ENCODE measurements at regions not wholly inside any gene's neighbourhood (a gene's known extent, or its start where the extent isn't known, plus 50 kb on each side); places are given as distances from the start of the nearest gene placed in this dataset.
A peak's percentile ranks its signal among the peaks of the same experiment; 100 is the strongest.
"Not testable (repeated sequence)": the region's sequence is repeated elsewhere in the genome, so short reads cannot be mapped to it uniquely, and the experiment has no call there.

DNA sequence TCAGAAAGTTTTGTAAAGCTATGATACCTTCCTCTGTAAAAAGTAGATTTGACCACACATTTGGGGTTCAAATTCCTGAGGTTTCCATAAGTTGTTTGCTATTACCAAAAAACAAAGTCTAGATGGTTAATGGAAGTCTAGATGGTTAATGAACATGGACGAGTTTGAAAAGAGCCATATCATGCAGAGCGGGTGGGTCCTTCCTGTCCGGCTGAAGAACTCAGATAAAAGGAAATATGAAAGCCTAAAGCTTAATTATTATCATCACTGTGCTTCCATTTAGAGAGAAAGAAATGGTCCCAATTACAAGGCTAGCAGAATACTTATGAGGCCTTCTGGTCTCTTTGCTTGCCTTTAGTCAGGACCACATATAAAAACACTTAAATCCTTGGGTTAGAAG, 132.1 kb upstream of the SATB1 start:
- peak in 1 of 2 experiments; percentile 5 for DNase-seq
- TF ChIP-seq POLR2A (IDR thresholded peaks at IDR 0.05; ENCODE audit: low read length) (no peak), GATA1 (IDR thresholded peaks at IDR 0.05; ENCODE audit: low read depth, low read length) (no peak)

DNA sequence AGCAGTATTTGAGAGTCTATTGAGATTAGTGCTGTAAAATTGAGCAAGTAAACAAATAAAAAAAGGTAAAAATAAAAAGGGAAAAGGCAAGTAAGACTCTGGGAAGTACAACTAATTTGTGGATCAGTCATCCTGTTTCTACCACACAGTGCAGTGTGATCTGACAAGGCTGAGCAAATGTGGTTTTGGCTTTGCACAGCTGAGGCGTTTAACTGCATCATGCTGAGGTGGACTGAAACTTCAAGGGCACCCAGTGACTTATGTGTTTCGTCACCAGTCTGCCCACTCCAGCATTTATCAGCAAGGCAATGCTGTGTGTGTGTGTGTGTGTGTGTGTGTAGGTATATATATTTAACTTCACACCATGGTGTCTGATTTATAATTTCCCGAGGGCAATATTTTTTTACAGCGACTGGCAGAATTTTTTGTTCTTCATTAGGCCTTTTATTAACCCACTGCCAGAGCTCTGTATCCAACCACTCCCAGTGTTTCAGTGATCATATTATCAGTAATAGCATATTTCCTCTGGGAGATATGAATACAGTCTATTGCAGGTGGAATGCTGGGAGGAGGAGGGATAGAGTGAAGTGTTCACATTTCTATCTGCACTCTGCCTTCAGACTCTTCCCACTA, 131.5 kb upstream of the SATB1 start:
- DNase-seq = peak; percentile 2 to 11
- no peak for TF ChIP-seq GATA1 (IDR thresholded peaks at IDR 0.05; ENCODE audit: low read depth, low read length)
- TF ChIP-seq POLR2A (IDR thresholded peaks at IDR 0.05; ENCODE audit: low read length) = no peak

DNA sequence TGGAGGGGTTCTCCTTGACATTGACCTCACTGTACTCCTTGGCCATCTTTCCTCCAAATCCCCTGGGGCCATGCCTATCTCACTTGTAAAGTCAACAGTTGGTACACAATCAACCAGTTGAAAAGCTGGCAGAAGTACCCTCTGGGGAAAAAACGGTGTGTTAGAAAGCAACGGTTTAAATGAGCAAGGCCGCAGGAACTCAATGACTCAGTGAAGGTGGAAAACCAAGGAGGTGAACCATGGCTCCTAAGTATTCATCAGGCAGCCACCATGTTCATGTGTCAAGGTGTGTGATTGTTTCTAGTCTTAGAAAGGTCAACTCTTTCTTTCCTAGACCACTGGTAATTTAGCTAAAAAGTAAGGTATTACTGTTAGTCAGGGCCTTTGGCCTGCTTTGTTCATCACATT, 130.9 kb upstream of the SATB1 start:
- TF ChIP-seq POLR2A (IDR thresholded peaks at IDR 0.05; ENCODE audit: low read length) = no peak
- TF ChIP-seq GATA1 (IDR thresholded peaks at IDR 0.05; ENCODE audit: low read depth, low read length) = no peak
- no peak for DNase-seq

DNA sequence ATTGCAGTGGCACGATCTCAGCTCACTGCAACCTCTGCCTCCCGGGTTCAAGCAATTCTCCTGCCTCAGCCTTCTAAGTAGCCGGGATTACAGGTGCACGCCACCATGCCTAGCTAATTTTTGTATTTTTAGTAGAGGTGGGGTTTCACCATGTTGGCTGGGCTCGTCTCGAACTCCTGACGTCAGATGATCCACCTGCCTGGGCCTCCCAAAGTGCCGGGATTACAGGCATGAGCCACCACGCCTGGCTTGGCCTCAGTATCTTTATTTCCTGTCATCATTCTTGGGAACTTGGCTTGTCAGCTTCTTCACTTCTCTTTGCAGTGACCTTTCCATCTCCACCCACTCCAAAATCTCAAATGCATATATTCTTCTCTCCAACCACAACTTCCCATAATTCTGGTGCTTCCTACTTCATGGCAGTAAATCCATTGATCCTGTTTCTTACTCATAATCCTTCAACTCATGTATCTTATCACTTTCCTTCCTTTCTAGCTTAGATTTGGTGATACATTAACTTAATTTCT, 127.5 kb upstream of the SATB1 start:
- not testable (repeated sequence) for DNase-seq

DNA sequence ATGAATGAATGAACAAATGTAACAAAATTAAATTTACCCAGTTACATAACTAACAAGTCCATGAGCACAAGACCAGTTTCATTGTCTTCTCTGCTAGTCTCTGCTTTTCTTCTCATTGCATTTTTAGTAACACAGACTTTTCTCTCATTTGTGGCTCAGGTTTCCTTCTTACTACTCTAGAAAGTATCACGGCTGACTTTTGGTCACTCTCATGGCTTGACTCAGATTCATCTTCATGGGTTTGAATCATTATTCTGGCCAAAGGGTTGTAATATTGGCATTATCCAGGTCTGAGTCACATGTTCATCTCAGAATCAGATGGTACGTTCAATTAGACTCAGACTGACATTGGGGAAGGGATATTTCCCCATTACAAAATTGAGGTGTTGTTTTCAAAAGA, 121.5 kb upstream of the SATB1 start:
- TF ChIP-seq POLR2A (IDR thresholded peaks at IDR 0.05; ENCODE audit: low read length) (no peak), GATA1 (IDR thresholded peaks at IDR 0.05; ENCODE audit: low read depth, low read length) (no peak)
- DNase-seq = no peak

DNA sequence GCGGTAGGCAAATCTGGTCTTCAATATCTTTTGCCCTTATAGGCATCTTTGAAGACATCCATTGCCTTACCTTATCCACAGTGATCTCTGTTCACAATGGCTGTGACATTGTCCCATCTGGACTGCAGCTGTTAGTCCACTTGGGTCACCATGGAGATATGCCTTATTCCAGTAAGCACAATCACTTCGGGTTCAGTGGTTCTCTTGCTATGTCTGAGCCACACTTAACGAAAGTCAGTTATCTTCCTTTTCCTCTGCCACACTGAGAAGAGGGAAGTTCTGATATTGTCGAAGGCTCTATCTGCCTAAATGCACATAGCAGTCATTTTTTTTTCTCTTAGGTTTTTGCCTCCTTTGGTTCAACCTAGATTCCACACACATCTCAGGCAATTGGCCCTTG, 119.0 kb upstream of the SATB1 start:
- DNase-seq = no peak
- no peak for TF ChIP-seq GATA1 (IDR thresholded peaks at IDR 0.05; ENCODE audit: low read depth, low read length)
- no peak for TF ChIP-seq POLR2A (IDR thresholded peaks at IDR 0.05; ENCODE audit: low read length)

DNA sequence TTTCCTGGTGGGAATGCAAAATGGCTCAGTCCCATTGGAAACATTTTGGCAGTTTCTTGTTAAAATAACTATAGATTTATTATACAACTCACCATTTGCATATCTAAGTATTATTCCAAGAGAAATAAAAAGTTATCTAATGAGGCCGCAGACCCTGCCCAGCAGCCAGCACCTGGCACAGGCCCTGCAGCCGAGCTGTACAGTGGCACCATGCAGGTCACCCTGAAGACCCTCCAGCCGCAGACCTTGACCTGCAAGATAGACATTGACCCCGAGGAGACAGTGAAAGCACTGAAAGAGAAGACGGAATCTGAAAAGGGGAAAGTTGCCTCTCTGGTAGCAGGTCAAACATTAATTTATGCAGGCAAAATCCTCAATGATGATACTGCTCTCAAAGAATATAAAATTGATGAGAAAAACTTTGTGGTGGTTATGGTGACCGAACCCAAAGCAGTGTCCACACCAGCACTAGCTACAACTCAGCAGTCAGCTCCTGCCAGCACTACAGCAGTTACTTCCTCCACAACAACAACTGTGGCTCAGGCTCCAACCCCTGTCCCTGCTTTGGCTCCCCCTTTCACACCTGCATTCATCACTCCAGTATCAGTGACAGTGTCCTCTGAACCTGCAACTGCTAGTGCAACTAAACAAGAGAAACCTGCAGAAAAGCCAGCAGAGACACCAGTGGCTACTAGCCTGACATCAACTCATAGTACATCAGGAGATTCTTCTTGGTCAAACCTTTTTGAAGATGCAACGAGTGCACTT, 113.5 kb upstream of the SATB1 start:
- no peak for TF ChIP-seq GATA1 (IDR thresholded peaks at IDR 0.05; ENCODE audit: low read depth, low read length)
- TF ChIP-seq POLR2A (IDR thresholded peaks at IDR 0.05; ENCODE audit: low read length) = no peak
- no peak for DNase-seq

DNA sequence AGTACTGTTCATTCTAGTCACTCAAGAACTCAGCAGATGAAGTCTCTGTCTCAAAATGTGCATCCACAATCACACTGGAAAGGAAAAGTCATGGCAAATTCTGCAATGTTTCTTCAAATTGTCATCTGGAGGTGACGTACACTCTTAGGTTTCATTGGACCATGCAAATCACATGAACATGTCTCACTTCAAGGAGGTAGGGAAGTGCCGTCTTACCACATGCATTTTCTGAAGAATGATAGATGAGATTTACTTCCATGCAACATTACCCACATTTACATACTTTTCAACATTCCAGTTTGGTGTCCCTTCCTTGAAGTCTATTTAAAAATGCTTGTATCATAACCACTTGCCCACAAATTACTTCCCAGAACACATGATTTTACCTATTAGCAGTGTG, 107.9 kb upstream of the SATB1 start:
- no peak for TF ChIP-seq POLR2A (IDR thresholded peaks at IDR 0.05; ENCODE audit: low read length)
- TF ChIP-seq GATA1 (IDR thresholded peaks at IDR 0.05; ENCODE audit: low read depth, low read length) = no peak
- no peak for DNase-seq

DNA sequence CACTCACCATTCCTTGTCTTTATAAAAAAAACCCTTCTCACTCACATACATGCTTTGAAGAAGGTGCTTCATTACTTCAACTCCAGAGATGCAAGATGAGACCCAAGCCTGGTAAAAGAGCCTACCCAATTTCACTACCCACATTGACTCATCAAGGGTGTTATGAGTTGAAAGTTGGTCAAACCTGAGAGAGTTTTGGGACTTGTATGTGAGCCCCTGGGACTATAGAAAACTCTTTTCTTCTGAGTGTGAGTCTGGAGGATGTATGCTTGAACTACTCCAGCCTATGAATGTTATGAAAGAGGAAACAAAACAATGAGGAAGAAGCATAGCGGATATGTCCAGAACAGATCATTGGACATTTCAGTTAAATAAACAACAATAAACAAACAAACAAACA, 106.5 kb upstream of the SATB1 start:
- no peak for DNase-seq
- TF ChIP-seq GATA1 (IDR thresholded peaks at IDR 0.05; ENCODE audit: low read depth, low read length) (no peak), POLR2A (IDR thresholded peaks at IDR 0.05; ENCODE audit: low read length) (no peak)

DNA sequence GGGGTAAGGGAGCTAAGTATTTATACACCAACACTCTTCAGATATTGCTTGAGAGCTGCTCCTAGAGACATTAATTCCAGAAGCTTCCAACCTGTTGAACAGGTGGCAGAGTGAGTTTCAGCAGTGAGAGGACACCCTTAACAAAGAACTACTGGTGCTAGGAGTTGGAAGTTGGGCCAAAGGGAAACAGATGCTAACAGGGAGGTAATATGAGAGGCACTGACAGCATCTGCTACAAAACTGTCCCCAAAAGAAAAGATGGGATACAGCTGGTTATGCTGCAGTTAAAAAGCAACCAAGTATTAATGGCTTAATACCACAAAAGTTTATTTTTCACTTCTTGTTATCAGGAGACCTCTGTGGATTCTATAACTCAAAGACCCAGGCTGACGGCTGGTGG, 104.5 kb upstream of the SATB1 start:
- TF ChIP-seq POLR2A (IDR thresholded peaks at IDR 0.05; ENCODE audit: low read length) = no peak
- no peak for TF ChIP-seq GATA1 (IDR thresholded peaks at IDR 0.05; ENCODE audit: low read depth, low read length)
- DNase-seq = no peak

DNA sequence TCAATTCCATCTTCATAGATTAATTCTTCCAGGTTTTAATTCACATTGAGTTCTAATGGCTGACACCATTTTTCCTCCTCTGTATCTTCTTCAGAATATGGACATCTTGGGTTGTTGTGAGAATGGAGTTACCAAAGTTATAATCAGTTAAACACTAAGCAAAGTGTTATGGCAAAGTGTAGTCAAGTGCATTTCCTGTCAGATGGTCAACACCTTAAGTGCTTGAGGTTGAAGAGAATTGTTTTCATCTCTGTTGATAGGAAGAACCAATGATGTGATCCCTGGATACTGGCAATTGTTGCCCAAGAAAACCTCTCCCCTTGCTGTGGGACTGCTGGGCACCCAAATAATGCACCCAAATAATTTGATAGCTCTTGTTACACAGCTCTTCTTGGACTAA, 102.6 kb upstream of the SATB1 start:
- no peak for DNase-seq
- no peak for TF ChIP-seq GATA1 (IDR thresholded peaks at IDR 0.05; ENCODE audit: low read depth, low read length)
- no peak for TF ChIP-seq POLR2A (IDR thresholded peaks at IDR 0.05; ENCODE audit: low read length)

DNA sequence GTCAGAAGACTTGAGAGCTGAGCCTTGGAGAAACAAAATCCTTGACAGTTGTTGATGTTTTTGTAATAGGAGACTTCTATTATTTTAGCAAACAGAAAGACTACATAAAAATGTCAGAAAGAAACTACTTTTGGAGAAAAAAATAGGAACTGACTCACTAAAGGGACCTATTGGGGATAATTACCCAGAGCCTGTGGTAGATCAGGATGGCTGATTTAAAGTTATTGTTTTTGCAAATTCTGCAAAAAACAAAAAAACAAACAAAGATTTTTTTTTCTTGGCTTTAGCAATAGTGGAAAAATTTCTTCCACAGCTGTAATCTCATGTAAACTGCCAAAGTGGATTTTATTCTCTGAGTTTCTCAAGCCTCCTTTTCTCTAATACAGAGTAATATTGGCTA, 101.5 kb upstream of the SATB1 start:
- DNase-seq = no peak
- no peak for TF ChIP-seq POLR2A (IDR thresholded peaks at IDR 0.05; ENCODE audit: low read length)
- no peak for TF ChIP-seq GATA1 (IDR thresholded peaks at IDR 0.05; ENCODE audit: low read depth, low read length)

DNA sequence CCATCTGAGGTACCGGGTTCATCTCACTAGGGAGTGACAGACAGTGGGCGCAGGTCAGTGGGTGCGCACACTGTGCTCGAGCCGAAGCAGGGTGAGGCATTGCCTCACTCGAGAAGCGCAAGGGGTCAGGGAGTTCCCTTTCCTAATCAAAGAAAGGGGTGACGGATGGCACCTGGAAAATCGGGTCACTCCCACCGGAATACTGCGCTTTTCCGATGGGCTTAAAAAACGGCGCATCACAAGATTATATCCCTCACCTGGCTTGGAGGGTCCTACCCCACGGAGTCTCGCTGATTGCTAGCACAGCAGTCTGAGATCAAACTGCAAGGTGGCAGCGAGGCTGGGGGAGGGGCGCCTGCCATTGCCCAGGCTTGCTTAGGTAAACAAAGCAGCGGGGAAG, 91.0 kb upstream of the SATB1 start:
- not testable (repeated sequence) for DNase-seq

DNA sequence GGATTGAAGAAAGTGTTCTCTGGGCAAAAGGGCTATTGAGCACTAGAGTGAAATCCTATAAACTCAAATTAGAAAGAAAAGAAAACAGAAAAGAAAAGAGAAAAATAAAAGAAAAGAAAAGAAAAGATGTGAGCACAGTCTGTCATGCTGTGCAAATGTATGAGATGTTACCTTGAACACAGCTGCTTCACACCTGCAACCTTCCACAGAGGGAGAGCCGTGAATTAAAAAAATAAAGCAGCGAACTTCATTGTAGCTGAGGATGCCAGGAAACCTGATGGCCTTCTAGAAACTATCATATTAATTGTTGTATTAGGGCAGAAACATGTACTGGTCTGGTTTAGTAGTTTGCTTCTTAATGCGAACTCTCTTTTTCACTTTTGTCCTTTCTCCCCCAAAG, 88.0 kb upstream of the SATB1 start:
- TF ChIP-seq GATA1 (IDR thresholded peaks at IDR 0.05; ENCODE audit: low read depth, low read length) = no peak
- TF ChIP-seq POLR2A (IDR thresholded peaks at IDR 0.05; ENCODE audit: low read length) = no peak
- no peak for DNase-seq

DNA sequence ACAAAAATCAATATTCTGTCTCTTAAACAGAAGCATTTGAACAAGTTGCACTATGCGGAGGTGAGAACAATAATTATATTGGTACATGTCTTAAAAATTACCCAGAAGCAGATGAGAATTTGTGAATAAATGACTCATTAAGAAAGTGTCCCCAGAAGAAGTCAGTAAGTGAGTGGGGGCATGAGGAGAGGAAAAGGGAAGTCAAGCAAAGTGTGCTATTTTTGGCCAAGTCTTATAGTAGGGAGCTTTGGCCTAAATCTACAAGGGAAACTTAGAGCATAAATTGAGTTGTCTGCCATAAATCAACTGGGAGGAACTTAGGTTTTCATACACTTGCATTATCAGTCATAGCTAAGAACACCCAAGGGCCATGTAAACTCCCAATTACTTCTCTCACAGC, 86.9 kb upstream of the SATB1 start:
- DNase-seq = no peak
- no peak for TF ChIP-seq POLR2A (IDR thresholded peaks at IDR 0.05; ENCODE audit: low read length)
- TF ChIP-seq GATA1 (IDR thresholded peaks at IDR 0.05; ENCODE audit: low read depth, low read length) = no peak

All from erythroblast (primary cell).